IMR-90 (cell line): ENCODE measurements at regions not wholly inside any gene's neighbourhood (a gene's known extent, or its start where the extent isn't known, plus 50 kb on each side); places are given as distances from the start of the nearest gene placed in this dataset.

ENCODE experiments used
- ATAC-seq: fragments of 200-7000 bp; cut with Tn5 transposase; 2 replicates; pipeline ENCODE4 v1.9.1; 2020; ENCODE audit warnings: low read depth, mild to moderate bottlenecking, moderate library complexity
- BruUV-seq: library from RNA; stranded (reverse); fragments of 400-500 nt; replicated peaks from 2 replicates; lab custom pipeline; 2021; lab: Mats Ljungman, UMichigan
- CTCF ChIA-PET: fragments of 300-600 bp; formaldehyde crosslinking; extraction: SDS; loops from one replicate; lab custom pipeline; 2021; ENCODE audit warnings: antibody characterized with exemption; lab: Yijun Ruan, JAX
- POLR2A ChIA-PET: fragments of 300-600 bp; sonication (Branson Sonifier 250); formaldehyde crosslinking; loops from one replicate; lab custom pipeline; 2022; ENCODE audit warnings: antibody characterized with exemption; ENCODE audit not compliant: unreplicated experiment; lab: Charles Lee
- DNase-seq: peaks from one replicate; pipeline ENCODE4 v3.0.0; 2013
- H2AFZ ChIP-seq: replicated peaks from 2 replicates; pipeline ENCODE3; 2013; ENCODE audit warnings: low read length, mild to moderate bottlenecking; ENCODE audit not compliant: poor library complexity
- H2AK5ac ChIP-seq: 2 replicates; pipeline ENCODE4 v1.6.1; 2013; ENCODE audit warnings: low read depth, low read length, inconsistent platforms
- H2AK9ac ChIP-seq: replicated peaks from 2 replicates; pipeline ENCODE3; 2013; ENCODE audit warnings: mild to moderate bottlenecking, low read depth, low read length, moderate library complexity; ENCODE audit not compliant: poor library complexity
- H2BK120ac ChIP-seq: 2 replicates; pipeline ENCODE4 v1.6.1; 2013; ENCODE audit warnings: low read depth, low read length, inconsistent platforms
- H2BK15ac ChIP-seq: 3 replicates; pipeline ENCODE4 v1.6.1; 2013; ENCODE audit warnings: low read depth, low read length, inconsistent platforms
- H2BK20ac ChIP-seq: 2 replicates; pipeline ENCODE4 v1.6.1; 2013; ENCODE audit warnings: low read depth, mild to moderate bottlenecking, inconsistent platforms, low read length, moderate library complexity
- H2BK5ac ChIP-seq: 2 replicates; pipeline ENCODE4 v1.6.1; 2013; ENCODE audit warnings: mild to moderate bottlenecking, low read depth, low read length, inconsistent platforms; ENCODE audit not compliant: poor library complexity, severe bottlenecking
- H3K14ac ChIP-seq: replicated peaks from 2 replicates; pipeline ENCODE4 v1.6.1; 2013; ENCODE audit warnings: low read depth, low read length, inconsistent platforms
- H3K18ac ChIP-seq: 2 replicates; pipeline ENCODE4 v1.6.1; 2013; ENCODE audit warnings: low read depth, low read length, control low read depth
- H3K23ac ChIP-seq: 2 replicates; pipeline ENCODE4 v1.6.1; 2013; ENCODE audit warnings: low read depth, low read length, inconsistent platforms
- H3K27ac ChIP-seq: 2 replicates; pipeline ENCODE4 v1.5.1; 2013; ENCODE audit warnings: mild to moderate bottlenecking, control low read depth, low read length; ENCODE audit not compliant: insufficient read depth
- H3K27me3 ChIP-seq: 2 replicates; pipeline ENCODE4 v1.6.1; 2013; ENCODE audit warnings: low read length; ENCODE audit not compliant: control insufficient read depth, insufficient read depth
- H3K36me3 ChIP-seq: 2 replicates; pipeline ENCODE4 v1.6.1; 2013; ENCODE audit warnings: low read length, mixed read lengths; ENCODE audit not compliant: control insufficient read depth, insufficient read depth
- H3K4ac ChIP-seq: 2 replicates; pipeline ENCODE4 v1.6.1; 2013; ENCODE audit warnings: low read depth, low read length, inconsistent platforms
- H3K4me1 ChIP-seq: 2 replicates; pipeline ENCODE4 v1.6.1; 2013; ENCODE audit warnings: low read length, mixed read lengths; ENCODE audit not compliant: control insufficient read depth, insufficient read depth
- H3K4me2 ChIP-seq: 2 replicates; pipeline ENCODE4 v1.6.1; 2013; ENCODE audit warnings: low read depth, mild to moderate bottlenecking, control low read depth, low read length, moderate library complexity
- H3K4me3 ChIP-seq: 2 replicates; pipeline ENCODE4 v1.5.1; 2013; ENCODE audit warnings: low read depth, mild to moderate bottlenecking, control low read depth, low read length, moderate library complexity; ENCODE audit not compliant: insufficient read depth
- H3K56ac ChIP-seq: 2 replicates; pipeline ENCODE4 v1.6.1; 2013; ENCODE audit warnings: low read length, inconsistent platforms; ENCODE audit not compliant: insufficient read depth; ENCODE audit errors: extremely low read depth
- H3K79me1 ChIP-seq, 2 experiments: 2 replicates each; pipeline ENCODE4 v1.6.1; 2013; ENCODE audit warnings: low read length in 2 of 2, inconsistent platforms in 1 of 2, low read depth in 1 of 2
- H3K9ac ChIP-seq: 2 replicates; pipeline ENCODE4 v1.6.1; 2013; ENCODE audit warnings: low read depth, low read length, control low read depth
- H3K9me1 ChIP-seq: 2 replicates; pipeline ENCODE4 v1.6.1; 2013; ENCODE audit warnings: low read length, inconsistent platforms; ENCODE audit not compliant: insufficient read depth
- H3K9me3 ChIP-seq: 2 replicates; pipeline ENCODE4 v1.6.1; 2013; ENCODE audit warnings: low read length; ENCODE audit not compliant: control insufficient read depth, insufficient read depth
- H4K20me1 ChIP-seq: 2 replicates; pipeline ENCODE4 v1.6.1; 2013; ENCODE audit warnings: low read length, inconsistent platforms; ENCODE audit not compliant: insufficient read depth
- H4K5ac ChIP-seq: 2 replicates; pipeline ENCODE4 v1.6.1; 2013; ENCODE audit warnings: mild to moderate bottlenecking, low read depth, low read length, control low read depth
- H4K8ac ChIP-seq, 2 experiments: 2 replicates each; pipeline ENCODE4 v1.6.1; 2013; ENCODE audit warnings: low read depth in 2 of 2, low read length in 2 of 2, control low read depth in 1 of 2, inconsistent platforms in 1 of 2
- H4K91ac ChIP-seq: 2 replicates; pipeline ENCODE4 v1.6.1; 2013; ENCODE audit warnings: low read depth, low read length, inconsistent platforms; ENCODE audit not compliant: insufficient read depth
- BHLHE40 ChIP-seq: fragments of 150-350 bp; IDR thresholded peaks from 2 replicates; pipeline ENCODE4 v1.6.1; 2016; ENCODE audit warnings: mild to moderate bottlenecking, low read depth, low read length
- CEBPB ChIP-seq: IDR thresholded peaks from 2 replicates; pipeline ENCODE4 v1.6.1; 2012; ENCODE audit warnings: low read depth, low read length, improper control_type of control experiment
- CHD1 ChIP-seq: IDR thresholded peaks from 2 replicates; pipeline ENCODE4 v1.6.1; 2012; ENCODE audit warnings: low read depth, low read length, improper control_type of control experiment
- CTCF ChIP-seq: conservative IDR thresholded peaks from 2 replicates; pipeline ENCODE4 v1.5.1; 2012; ENCODE audit warnings: mild to moderate bottlenecking, low read depth, low read length, improper control_type of control experiment
- ELK1 ChIP-seq: fragments of 150-350 bp; IDR thresholded peaks from 2 replicates; pipeline ENCODE4 v1.6.1; 2016; ENCODE audit warnings: low read depth, mild to moderate bottlenecking, low read length, moderate library complexity, borderline replicate concordance
- FOS ChIP-seq: fragments of 150-350 bp; IDR thresholded peaks from 2 replicates; pipeline ENCODE4 v1.6.1; 2016; ENCODE audit warnings: low read depth, low read length
- MAFK ChIP-seq: IDR thresholded peaks from 2 replicates; pipeline ENCODE4 v1.6.1; 2012; ENCODE audit warnings: low read depth, low read length, improper control_type of control experiment
- MAZ ChIP-seq: IDR thresholded peaks from 2 replicates; pipeline ENCODE4 v1.6.1; 2012; ENCODE audit warnings: low read depth, mild to moderate bottlenecking, low read length, improper control_type of control experiment, moderate library complexity, borderline replicate concordance
- MXI1 ChIP-seq: IDR thresholded peaks from 2 replicates; pipeline ENCODE4 v1.6.1; 2012; ENCODE audit warnings: low read depth, mild to moderate bottlenecking, low read length, moderate library complexity, borderline replicate concordance
- NFE2L2 ChIP-seq: fragments of 150-350 bp; IDR thresholded peaks from 2 replicates; pipeline ENCODE4 v1.6.1; 2016; ENCODE audit warnings: low read depth, mild to moderate bottlenecking, low read length
- POLR2A ChIP-seq: IDR thresholded peaks from 2 replicates; pipeline ENCODE4 v1.6.1; 2012; ENCODE audit warnings: mild to moderate bottlenecking, low read depth, low read length
- RAD21 ChIP-seq: IDR thresholded peaks from 2 replicates; pipeline ENCODE4 v1.6.1; 2012; ENCODE audit warnings: low read length, improper control_type of control experiment
- RCOR1 ChIP-seq: IDR thresholded peaks from 2 replicates; pipeline ENCODE4 v1.6.1; 2012; ENCODE audit warnings: mild to moderate bottlenecking, low read length, improper control_type of control experiment; ENCODE audit not compliant: insufficient replicate concordance
- RFX5 ChIP-seq: IDR thresholded peaks from 2 replicates; pipeline ENCODE4 v1.8.0; 2012; ENCODE audit warnings: low read depth, mild to moderate bottlenecking, low read length, moderate library complexity
- SMC3 ChIP-seq: fragments of 150-350 bp; IDR thresholded peaks from 2 replicates; pipeline ENCODE4 v1.6.1; 2016; ENCODE audit warnings: low read depth, mild to moderate bottlenecking, antibody characterized with exemption, low read length, moderate library complexity
- USF2 ChIP-seq: fragments of 150-350 bp; IDR thresholded peaks from 2 replicates; pipeline ENCODE4 v1.6.1; 2017; ENCODE audit warnings: mild to moderate bottlenecking, antibody characterized with exemption, low read length, low read depth
- WGBS, 2 experiments: methylation state at CpG; one replicate each; pipeline versions ENCODE4 v1.1.5 to v1.1.7; 2013; ENCODE audit warnings: missing lambda C conversion rate in 2 of 2; ENCODE audit not compliant: insufficient read length in 1 of 2; ENCODE audit errors: extremely low coverage in 2 of 2; 5-methylcytosine and 5-hydroxymethylcytosine counted together
- dilution Hi-C: fragments of 300-500 bp; cut with HindIII; formaldehyde crosslinking; loops from one replicate; pipeline ENCODE4 v1.14.3; 2018; ENCODE audit warnings: low sequenced_read_pairs; ENCODE audit not compliant: unreplicated experiment
- in situ Hi-C: fragments of 300-500 bp; cut with MboI; formaldehyde crosslinking; loops from 3 replicates; pipeline ENCODE4 v1.14.3; 2019; ENCODE audit warnings: low sequenced_read_pairs, inconsistent platforms, mixed read lengths
- intact Hi-C: fragments of 100-400 bp; cut with micrococcal nuclease; formaldehyde crosslinking; loops from 2 replicates; pipeline ENCODE4 v1.10.0; 2022

- Histone ChIP-seq H4K20me1 (no peaks in the 10 kb centered on the region), H3K23ac (no peak overlapping the region), H2BK5ac (no peak overlapping the region), H2AFZ (no peak overlapping the region), H3K56ac (no peak overlapping the region), H3K14ac (no peak overlapping the region), H2BK120ac (no peak overlapping the region), H3K27me3 (no peaks in the 10 kb centered on the region), H3K9me1 (no peaks in the 10 kb centered on the region; the same call in 1 of the 2 replicates), H3K18ac (no peak overlapping the region; the same call in 1 of the 2 replicates), H2AK9ac (no peak overlapping the region), H3K79me1 (no peaks in the 10 kb centered on the region), H3K9ac (no peak overlapping the region), H3K4ac (no peak overlapping the region), H3K4me1 (peaks cover 2% of the 10 kb centered on the region; the same call in 1 of the 2 replicates), H4K91ac (no peak overlapping the region), H2AK5ac (no peak overlapping the region), H4K5ac (no peak overlapping the region), H2BK20ac (no peak overlapping the region), H3K4me2 (no peak overlapping the region), H3K27ac (no peak overlapping the region), H3K4me3 (no peak overlapping the region), H3K36me3 (no peaks in the 10 kb centered on the region), H2BK15ac (no peak overlapping the region), H4K8ac (no peak overlapping the region), H3K9me3 (no peaks in the 10 kb centered on the region)
- WGBS, 2 experiments = 50% methylated on average over 1 of the region's 4 CpGs; no CpG with 5 or more reads in 1 of the 2 experiments
- ATAC-seq (no peak), DNase-seq (no peak)
- ChIA-PET CTCF (no interaction called here), POLR2A (no interaction called here)
- dilution Hi-C loops (no loop called here), in situ Hi-C loops (no loop called here), intact Hi-C loops (no loop called here)
- no TSS peak for BruUV-seq
- no peak for TF ChIP-seq USF2
- TF ChIP-seq MAZ = no peak
- TF ChIP-seq RFX5 = no peak
- TF ChIP-seq MAFK = no peak
- no peak for TF ChIP-seq MXI1
- TF ChIP-seq CEBPB = no peak
- TF ChIP-seq CHD1 = no peak
- no peak for TF ChIP-seq NFE2L2
- TF ChIP-seq RAD21 = no peak
- TF ChIP-seq BHLHE40 = no peak
- no peak for TF ChIP-seq ELK1
- TF ChIP-seq POLR2A = no peak
- TF ChIP-seq FOS = no peak
- no peak for TF ChIP-seq CTCF
- TF ChIP-seq SMC3 = no peak
- no peak for TF ChIP-seq RCOR1
Measured at GRCh38 chr2:212733273-212733672, 194.7 kb upstream of the ERBB4 start.
